H9 (cell line): ENCODE measurements at regions not wholly inside any gene's neighbourhood (a gene's known extent, or its start where the extent isn't known, plus 50 kb on each side); places are given as distances from the start of the nearest gene placed in this dataset.

Source experiments
- DNase-seq: peaks from one replicate; pipeline ENCODE4 v3.0.0-alpha.2; 2017
- H2AFZ ChIP-seq: one replicate; pipeline ENCODE4 v1.6.1; 2013; ENCODE audit warnings: mild to moderate bottlenecking, low read length, control low read depth, moderate library complexity
- H2AK5ac ChIP-seq: 2 replicates; pipeline ENCODE4 v1.6.1; 2013; ENCODE audit warnings: low read length, control low read depth, mixed read lengths; ENCODE audit not compliant: insufficient read length
- H2BK120ac ChIP-seq: one replicate; pipeline ENCODE4 v1.6.1; 2013; ENCODE audit warnings: low read depth, mild to moderate bottlenecking, low read length, control low read depth, inconsistent platforms; ENCODE audit not compliant: poor library complexity, severe bottlenecking
- H2BK12ac ChIP-seq: 2 replicates; pipeline ENCODE4 v1.6.1; 2013; ENCODE audit warnings: low read length, control low read depth, mixed read lengths, low read depth; ENCODE audit not compliant: insufficient read length
- H2BK15ac ChIP-seq: 2 replicates; pipeline ENCODE4 v1.6.1; 2013; ENCODE audit warnings: low read depth, low read length, control low read depth
- H2BK20ac ChIP-seq: one replicate; pipeline ENCODE4 v1.6.1; 2013; ENCODE audit warnings: low read depth, mild to moderate bottlenecking, low read length, control low read depth, inconsistent platforms; ENCODE audit not compliant: poor library complexity, severe bottlenecking
- H2BK5ac ChIP-seq: 2 replicates; pipeline ENCODE4 v1.6.1; 2013; ENCODE audit warnings: low read length, control low read depth, mixed read lengths; ENCODE audit not compliant: insufficient read length
- H3K14ac ChIP-seq: 2 replicates; pipeline ENCODE4 v1.6.1; 2013; ENCODE audit warnings: low read length, control low read depth; ENCODE audit not compliant: insufficient read depth
- H3K18ac ChIP-seq: 2 replicates; pipeline ENCODE4 v1.6.1; 2013; ENCODE audit warnings: low read depth, mild to moderate bottlenecking, mixed read lengths, low read length, control low read depth; ENCODE audit not compliant: insufficient read length
- H3K23ac ChIP-seq: 2 replicates; pipeline ENCODE4 v1.6.1; 2013; ENCODE audit warnings: low read length, control low read depth, mixed read lengths, low read depth; ENCODE audit not compliant: insufficient read length
- H3K23me2 ChIP-seq: 2 replicates; pipeline ENCODE4 v1.6.1; 2013; ENCODE audit warnings: low read depth, mild to moderate bottlenecking, mixed read lengths, low read length, control low read depth; ENCODE audit not compliant: insufficient read length, poor library complexity, severe bottlenecking
- H3K27ac ChIP-seq: 2 replicates; pipeline ENCODE4 v1.5.1; 2013; ENCODE audit warnings: low read length, control low read depth, mixed read lengths, low read depth; ENCODE audit not compliant: insufficient read length
- H3K27me3 ChIP-seq: 2 replicates; pipeline ENCODE4 v1.6.1; 2013; ENCODE audit warnings: low read length, control low read depth, inconsistent platforms; ENCODE audit not compliant: insufficient read depth
- H3K4ac ChIP-seq: 2 replicates; pipeline ENCODE4 v1.6.1; 2013; ENCODE audit warnings: low read depth, mild to moderate bottlenecking, control low read depth, inconsistent platforms, low read length, moderate library complexity
- H3K4me1 ChIP-seq: 2 replicates; pipeline ENCODE4 v1.6.1; 2013; ENCODE audit warnings: low read length, control low read depth, inconsistent platforms; ENCODE audit not compliant: insufficient read depth
- H3K4me2 ChIP-seq: 2 replicates; pipeline ENCODE4 v1.6.1; 2013; ENCODE audit warnings: low read length, control low read depth, mixed read lengths; ENCODE audit not compliant: insufficient read length, insufficient read depth
- H3K56ac ChIP-seq: 2 replicates; pipeline ENCODE4 v1.6.1; 2013; ENCODE audit warnings: low read depth, mild to moderate bottlenecking, mixed read lengths, low read length, control low read depth; ENCODE audit not compliant: insufficient read length
- H3K79me1 ChIP-seq: 2 replicates; pipeline ENCODE4 v1.6.1; 2013; ENCODE audit warnings: low read depth, mild to moderate bottlenecking, moderate library complexity, low read length, control low read depth, inconsistent platforms; ENCODE audit not compliant: insufficient read depth, poor library complexity, severe bottlenecking
- H3K79me2 ChIP-seq: 2 replicates; pipeline ENCODE4 v1.6.1; 2013; ENCODE audit warnings: low read length, control low read depth, inconsistent platforms; ENCODE audit not compliant: insufficient read depth
- H3K9ac ChIP-seq: 2 replicates; pipeline ENCODE4 v1.6.1; 2013; ENCODE audit warnings: low read length, control low read depth, mixed read lengths; ENCODE audit not compliant: insufficient read length; ENCODE audit errors: extremely low read depth
- H3K9me3 ChIP-seq: one replicate; pipeline ENCODE4 v1.6.1; 2013; ENCODE audit warnings: low read depth, low read length, inconsistent platforms; ENCODE audit not compliant: control insufficient read depth
- H3T11ph ChIP-seq: one replicate; pipeline ENCODE4 v1.6.1; 2013; ENCODE audit warnings: mild to moderate bottlenecking, low read length, control low read depth, inconsistent platforms
- H4K20me1 ChIP-seq: one replicate; pipeline ENCODE4 v1.6.1; 2013; ENCODE audit not compliant: control insufficient read depth, insufficient read length, insufficient read depth
- H4K5ac ChIP-seq: 2 replicates; pipeline ENCODE4 v1.6.1; 2013; ENCODE audit warnings: low read depth, mild to moderate bottlenecking, mixed read lengths, low read length, control low read depth; ENCODE audit not compliant: insufficient read length
- H4K8ac ChIP-seq: replicated peaks from 2 replicates; pipeline ENCODE4 v1.6.1; 2013; ENCODE audit warnings: low read length, control low read depth, mixed read lengths, low read depth; ENCODE audit not compliant: insufficient read length
- H4K91ac ChIP-seq: 2 replicates; pipeline ENCODE4 v1.6.1; 2013; ENCODE audit warnings: low read depth, mild to moderate bottlenecking, moderate library complexity, mixed read lengths, low read length, control low read depth; ENCODE audit not compliant: insufficient read length
- H3K27ac Mint-ChIP-seq, 3 experiments: 2 replicates in 2 of 3; 3 replicates in 1 of 3; pipeline ENCODE4 v1.8.0; 2020 to 2021; ENCODE audit warnings: mixed read lengths in 3 of 3, mild to moderate bottlenecking in 1 of 3, moderate library complexity in 1 of 3
- H3K27me3 Mint-ChIP-seq: 2 replicates; pipeline ENCODE4 v1.8.0; 2021; ENCODE audit warnings: low read depth, mild to moderate bottlenecking, moderate library complexity, mixed read lengths
- H3K36me3 Mint-ChIP-seq, 3 experiments: 2 replicates in 2 of 3; 3 replicates in 1 of 3; pipeline ENCODE4 v1.8.0; 2020 to 2021; ENCODE audit warnings: low read depth in 3 of 3, mixed read lengths in 3 of 3; ENCODE audit not compliant: insufficient read depth in 1 of 3
- H3K4me1 Mint-ChIP-seq, 2 experiments: 2 replicates each; pipeline ENCODE4 v1.8.0; 2020; ENCODE audit warnings: mixed read lengths in 2 of 2
- H3K4me3 Mint-ChIP-seq, 2 experiments: 2 replicates in 1 of 2; 3 replicates in 1 of 2; pipeline ENCODE4 v1.8.0; 2020 to 2021; ENCODE audit warnings: mild to moderate bottlenecking in 2 of 2, mixed read lengths in 2 of 2, moderate library complexity in 1 of 2
- H3K9me3 Mint-ChIP-seq, 2 experiments: 2 replicates in 1 of 2; 3 replicates in 1 of 2; pipeline ENCODE4 v1.8.0; 2020; ENCODE audit warnings: mild to moderate bottlenecking in 2 of 2, mixed read lengths in 2 of 2, moderate library complexity in 1 of 2
- CTCF ChIP-seq: fragments of 200-600 bp; sonication (generic); conservative IDR thresholded peaks from 3 replicates; pipeline ENCODE4 v1.8.0; 2021; ENCODE audit warnings: antibody characterized with exemption, mild to moderate bottlenecking
- WGBS: extraction: QIAGEN DNeasy Blood & Tissue Kit; methylation state at CpG from one replicate; pipeline ENCODE4 v1.1.7; 2013; ENCODE audit warnings: missing lambda C conversion rate, low lambda C conversion rate, mixed read lengths; ENCODE audit not compliant: insufficient read length; ENCODE audit errors: extremely low coverage; 5-methylcytosine and 5-hydroxymethylcytosine counted together

GRCh38 chr4:182147391-182147790 is 95.8 kb upstream of the TENM3 start:
- no peak for TF ChIP-seq CTCF
- Histone ChIP-seq H3K14ac (no peak overlapping the region), H3K4ac (no peak overlapping the region), H2BK15ac (no peak overlapping the region), H3K27me3 (no peaks in the 10 kb centered on the region), H2BK12ac (no peak overlapping the region), H2BK120ac (no peak overlapping the region), H3K79me2 (peaks cover 15% of the 10 kb centered on the region; the same call in 1 of the 2 replicates), H3K27ac (no peak overlapping the region), H2BK20ac (no peak overlapping the region), H3K79me1 (no peaks in the 10 kb centered on the region), H3K9me3 (no peaks in the 10 kb centered on the region), H2AFZ (no peak overlapping the region), H3K56ac (no peak overlapping the region), H3K4me1 (no peaks in the 10 kb centered on the region), H3K9ac (no peak overlapping the region), H3T11ph (no peak overlapping the region), H4K8ac (no peak overlapping the region), H3K23me2 (peaks cover 15% of the 10 kb centered on the region), H4K91ac (no peak overlapping the region), H2BK5ac (no peak overlapping the region), H3K23ac (no peak overlapping the region), H3K4me2 (peak overlapping the region; percentile 39), H3K18ac (no peak overlapping the region), H2AK5ac (no peak overlapping the region), H4K5ac (no peak overlapping the region), H4K20me1 (no peaks in the 10 kb centered on the region)
- peaks cover 41 to 47% of the 10 kb centered on the region in 2 experiments for H3K4me1 Mint-ChIP-seq
- no CpG with 5 or more reads among the region's 5 CpGs for WGBS
- peaks cover 0 to 2% of the 10 kb centered on the region in 2 experiments; a peak in 3 of 5 replicates for H3K9me3 Mint-ChIP-seq
- peaks cover 0 to 2% (median 0%) of the 10 kb centered on the region in 3 experiments; a peak in 1 of 7 replicates for H3K36me3 Mint-ChIP-seq
- H3K27me3 Mint-ChIP-seq, result peaks cover 1% of the 10 kb centered on the region
- DNase-seq, result no peak
- H3K27ac Mint-ChIP-seq, result no peak overlapping the region
- H3K4me3 Mint-ChIP-seq, result no peak overlapping the region
